Neural progenitor cell (in vitro differentiated cells): ENCODE measurements at regions not wholly inside any gene's neighbourhood (a gene's known extent, or its start where the extent isn't known, plus 50 kb on each side); places are given as distances from the start of the nearest gene placed in this dataset.

Experiments used
- EZH2 ChIP-seq: fragments of 200-600 bp; sonication (generic); IDR thresholded peaks from 2 replicates; pipeline ENCODE4 v1.6.1; 2017; ENCODE audit warnings: antibody characterized with exemption, mild to moderate bottlenecking, moderate library complexity
- TF ChIP-seq, protein P1 (sequence below): fragments of 200-600 bp; sonication (generic); IDR thresholded peaks from 2 replicates; pipeline ENCODE4 v1.5.1; 2017; ENCODE audit warnings: antibody characterized with exemption, mild to moderate bottlenecking

DNA sequence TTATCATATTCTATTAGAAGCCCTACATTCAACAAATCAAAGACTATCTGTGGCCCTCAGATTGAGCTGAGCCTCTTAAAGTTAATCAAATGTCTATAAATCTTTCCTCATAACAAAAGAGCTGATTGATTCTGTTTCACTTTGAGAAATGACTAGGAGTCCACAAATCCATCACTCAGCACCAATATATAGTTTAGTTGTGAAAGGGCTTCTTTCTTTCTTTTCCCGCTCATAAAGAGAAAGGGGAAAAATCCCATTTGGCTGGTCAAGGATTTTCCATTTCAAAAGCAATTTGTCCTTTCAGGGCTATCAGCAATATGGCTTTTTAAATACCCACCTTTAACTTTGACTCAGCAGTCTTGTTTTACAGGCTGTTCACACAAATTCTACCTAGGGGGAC is 408.5 kb upstream of the PCDH20 start:
- TF ChIP-seq, protein P1, sequence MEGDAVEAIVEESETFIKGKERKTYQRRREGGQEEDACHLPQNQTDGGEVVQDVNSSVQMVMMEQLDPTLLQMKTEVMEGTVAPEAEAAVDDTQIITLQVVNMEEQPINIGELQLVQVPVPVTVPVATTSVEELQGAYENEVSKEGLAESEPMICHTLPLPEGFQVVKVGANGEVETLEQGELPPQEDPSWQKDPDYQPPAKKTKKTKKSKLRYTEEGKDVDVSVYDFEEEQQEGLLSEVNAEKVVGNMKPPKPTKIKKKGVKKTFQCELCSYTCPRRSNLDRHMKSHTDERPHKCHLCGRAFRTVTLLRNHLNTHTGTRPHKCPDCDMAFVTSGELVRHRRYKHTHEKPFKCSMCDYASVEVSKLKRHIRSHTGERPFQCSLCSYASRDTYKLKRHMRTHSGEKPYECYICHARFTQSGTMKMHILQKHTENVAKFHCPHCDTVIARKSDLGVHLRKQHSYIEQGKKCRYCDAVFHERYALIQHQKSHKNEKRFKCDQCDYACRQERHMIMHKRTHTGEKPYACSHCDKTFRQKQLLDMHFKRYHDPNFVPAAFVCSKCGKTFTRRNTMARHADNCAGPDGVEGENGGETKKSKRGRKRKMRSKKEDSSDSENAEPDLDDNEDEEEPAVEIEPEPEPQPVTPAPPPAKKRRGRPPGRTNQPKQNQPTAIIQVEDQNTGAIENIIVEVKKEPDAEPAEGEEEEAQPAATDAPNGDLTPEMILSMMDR = no peak
- TF ChIP-seq EZH2 = no peak
